HG03469 (cell line): ENCODE measurements at regions not wholly inside any gene's neighbourhood (a gene's known extent, or its start where the extent isn't known, plus 50 kb on each side); places are given as distances from the start of the nearest gene placed in this dataset.
"Not testable (repeated sequence)": the region's sequence is repeated elsewhere in the genome, so short reads cannot be mapped to it uniquely, and the experiment has no call there.

Source experiments
- ATAC-seq: cut with Tn5 transposase; IDR thresholded peaks from one replicate; pipeline ENCODE4 v1.9.1; 2021; ENCODE audit warnings: mild to moderate bottlenecking, moderate library complexity, moderate number of reproducible peaks; ENCODE audit not compliant: unreplicated experiment

DNA sequence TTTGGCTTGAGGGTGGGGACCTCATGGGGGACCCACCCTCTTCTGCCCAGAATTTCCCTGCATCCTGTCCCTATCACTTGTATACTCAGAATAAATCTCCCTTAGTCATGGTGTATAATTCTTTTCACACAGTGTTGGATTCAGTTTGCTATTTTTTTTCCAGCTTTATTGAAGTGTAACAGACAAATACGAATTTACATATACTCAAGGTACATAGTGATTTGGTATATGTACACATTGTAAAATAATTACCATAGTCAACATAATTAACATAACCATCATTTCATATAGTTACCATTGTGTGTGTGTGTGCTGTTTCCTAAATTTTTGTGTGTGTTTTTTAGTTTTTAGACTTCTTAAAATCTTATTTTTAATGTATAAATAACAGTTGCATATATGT is 269.9 kb downstream of the CNTNAP3 start:
- not testable (repeated sequence) for ATAC-seq

DNA sequence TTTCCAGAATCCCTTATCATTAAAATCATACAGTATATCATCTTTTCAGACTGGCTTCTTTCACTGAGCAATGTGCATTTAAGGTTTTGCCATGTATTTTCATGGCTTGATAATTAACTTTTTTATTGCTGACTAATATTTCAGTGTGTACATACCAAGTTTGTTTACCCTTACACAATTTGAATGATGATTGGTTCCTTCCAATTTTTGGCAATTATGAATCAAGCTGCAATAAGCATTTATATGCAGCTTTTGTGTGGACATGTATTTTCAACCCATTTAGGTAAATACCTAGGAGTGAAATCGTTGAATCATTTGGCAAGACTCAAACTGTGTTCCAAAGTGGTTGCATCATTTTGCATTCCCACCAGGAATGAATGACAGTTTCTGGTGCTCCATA is 272.8 kb downstream of the CNTNAP3 start:
- not testable (repeated sequence) for ATAC-seq

GRCh38 chr9:39014805-39015123 is 273.2 kb downstream of the CNTNAP3 start:
- ATAC-seq, result not testable (repeated sequence)

- ATAC-seq, result not testable (repeated sequence)
Measured at GRCh38 chr9:39014096-39014804, 273.7 kb downstream of the CNTNAP3 start.

GRCh38 chr9:39009743-39010142 is 278.2 kb downstream of the CNTNAP3 start:
- not testable (repeated sequence) for ATAC-seq

- ATAC-seq, result not testable (repeated sequence)
Measured at GRCh38 chr9:39009343-39009742, 278.6 kb downstream of the CNTNAP3 start.

- not testable (repeated sequence) for ATAC-seq
Measured at GRCh38 chr9:39008907-39009306, 279.1 kb downstream of the CNTNAP3 start.

DNA sequence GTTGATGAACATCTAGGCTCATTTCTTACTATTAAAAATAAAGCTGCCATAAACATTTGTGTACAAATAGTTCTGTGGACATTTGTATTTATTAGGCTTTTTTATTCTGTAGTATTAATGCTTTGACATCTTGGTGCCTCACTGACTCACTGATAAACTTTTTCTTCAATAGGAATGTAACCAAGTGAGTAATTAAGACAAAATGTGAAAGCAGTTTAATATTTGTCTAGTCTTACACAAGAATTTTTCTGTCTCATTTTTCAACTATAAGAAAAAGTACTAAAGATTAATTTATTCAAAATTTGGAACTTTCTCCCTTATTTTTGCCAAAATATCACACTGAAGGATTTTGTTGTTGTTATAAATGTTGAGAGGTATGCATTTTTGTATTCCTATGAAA is 282.2 kb downstream of the CNTNAP3 start:
- not testable (repeated sequence) for ATAC-seq

- ATAC-seq, result not testable (repeated sequence)
Measured at GRCh38 chr9:39001085-39001593, 281.2 kb upstream of the FAM240B start.

DNA sequence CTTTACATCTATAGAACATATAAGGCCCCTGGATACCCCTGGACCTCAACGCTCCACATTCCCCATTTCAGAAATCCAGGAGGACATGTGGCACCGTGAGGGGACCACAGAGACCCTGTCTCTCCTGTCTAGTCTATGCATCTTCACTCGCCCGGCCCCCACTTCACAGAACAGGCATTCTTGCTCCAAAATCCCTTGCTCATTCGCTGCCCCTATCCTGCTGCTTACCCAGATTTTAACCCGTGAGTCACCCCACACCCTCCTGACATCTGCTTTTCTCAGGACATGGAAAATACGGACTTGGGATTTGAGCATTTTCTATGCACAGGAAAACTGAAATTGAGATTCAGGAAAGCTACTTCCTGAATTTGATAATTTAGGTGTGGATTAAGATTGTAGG is 279.3 kb upstream of the FAM240B start:
- not testable (repeated sequence) for ATAC-seq

GRCh38 chr9:38993690-38994089 is 273.8 kb upstream of the FAM240B start:
- ATAC-seq, result not testable (repeated sequence)

DNA sequence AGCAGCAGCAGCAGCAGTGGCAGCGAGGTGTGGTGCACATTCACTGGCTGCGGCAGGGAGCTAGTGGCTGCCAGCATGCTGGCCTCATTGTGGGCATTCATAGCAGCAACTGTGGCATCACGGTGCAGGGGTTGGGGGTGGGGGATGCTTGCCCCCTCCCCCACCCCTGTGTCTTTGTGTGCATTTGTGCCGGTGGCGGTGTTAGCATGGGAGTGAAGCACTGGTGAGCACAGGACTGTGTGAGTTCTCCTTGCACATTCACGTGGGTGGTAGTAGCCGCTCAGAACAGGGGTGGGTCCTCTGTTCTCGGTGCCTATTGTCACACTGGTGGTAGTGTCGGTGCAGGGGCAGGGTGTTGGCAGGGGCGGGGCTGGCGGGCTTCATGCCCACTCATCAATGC is 273.2 kb upstream of the FAM240B start:
- ATAC-seq, result not testable (repeated sequence)

- ATAC-seq, result not testable (repeated sequence)
Measured at GRCh38 chr9:38978734-38979133, 258.8 kb upstream of the FAM240B start.

- not testable (repeated sequence) for ATAC-seq
Measured at GRCh38 chr9:38969480-38969879, 249.5 kb upstream of the FAM240B start.

GRCh38 chr9:38968651-38969374 is 248.9 kb upstream of the FAM240B start:
- not testable (repeated sequence) for ATAC-seq

GRCh38 chr9:38967866-38968265 is 247.9 kb upstream of the FAM240B start:
- not testable (repeated sequence) for ATAC-seq

DNA sequence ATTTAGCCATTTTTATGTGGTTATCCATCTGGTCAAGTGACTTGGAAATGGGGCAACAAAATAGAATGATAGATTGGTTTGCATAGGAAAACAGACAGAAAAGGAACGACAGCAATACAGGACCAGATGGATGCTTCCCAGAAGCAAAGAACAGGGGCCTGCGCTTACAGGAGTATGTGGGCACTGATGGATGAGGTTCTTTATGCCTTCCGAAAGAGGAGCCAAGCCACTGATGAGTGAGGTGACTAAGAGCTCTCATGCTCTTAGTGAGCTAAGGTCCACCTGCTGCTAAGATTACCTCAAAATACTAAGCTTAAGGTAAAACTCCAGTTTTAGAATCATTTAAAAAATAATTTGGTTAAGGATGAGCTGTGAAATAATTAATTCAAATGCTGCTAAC is 247.4 kb upstream of the FAM240B start:
- not testable (repeated sequence) for ATAC-seq

DNA sequence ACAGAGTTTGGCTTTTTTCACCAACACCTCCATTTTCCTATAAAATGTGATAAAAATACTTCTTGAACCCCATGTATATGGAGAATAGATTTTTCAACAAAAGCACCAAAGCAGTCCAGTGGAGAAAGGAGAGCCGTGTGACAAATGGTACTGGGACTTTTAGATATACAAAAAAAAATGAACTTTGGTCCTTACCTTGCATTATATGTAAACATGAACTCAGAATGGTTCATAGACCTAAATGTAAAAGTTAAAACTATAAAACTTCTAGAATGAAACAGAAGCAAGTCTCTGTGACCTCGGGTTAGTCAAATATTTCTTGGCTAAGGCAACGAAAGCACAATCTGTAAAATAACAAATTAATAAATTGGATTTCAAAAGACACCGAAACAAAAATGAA is 239.9 kb upstream of the FAM240B start:
- ATAC-seq, result not testable (repeated sequence)

DNA sequence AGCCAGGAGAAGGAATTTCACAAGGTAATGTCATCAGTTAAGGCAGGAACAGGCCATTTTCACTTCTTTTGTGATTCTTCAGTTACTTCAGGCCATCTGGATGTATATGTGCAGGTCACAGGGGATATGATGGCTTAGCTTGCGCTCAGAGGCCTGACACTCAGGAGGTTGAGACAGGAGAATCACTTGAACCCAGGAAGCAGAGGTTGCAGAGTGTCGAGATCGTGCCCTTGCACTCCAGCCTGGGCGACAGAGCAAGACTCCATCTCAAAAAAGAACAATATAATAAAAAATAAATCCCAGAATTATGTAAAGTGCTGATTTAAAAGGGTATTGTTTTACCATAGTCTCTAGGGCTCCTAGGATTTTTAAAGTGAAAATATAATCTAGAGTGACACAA is 235.9 kb upstream of the FAM240B start:
- ATAC-seq, result not testable (repeated sequence)

DNA sequence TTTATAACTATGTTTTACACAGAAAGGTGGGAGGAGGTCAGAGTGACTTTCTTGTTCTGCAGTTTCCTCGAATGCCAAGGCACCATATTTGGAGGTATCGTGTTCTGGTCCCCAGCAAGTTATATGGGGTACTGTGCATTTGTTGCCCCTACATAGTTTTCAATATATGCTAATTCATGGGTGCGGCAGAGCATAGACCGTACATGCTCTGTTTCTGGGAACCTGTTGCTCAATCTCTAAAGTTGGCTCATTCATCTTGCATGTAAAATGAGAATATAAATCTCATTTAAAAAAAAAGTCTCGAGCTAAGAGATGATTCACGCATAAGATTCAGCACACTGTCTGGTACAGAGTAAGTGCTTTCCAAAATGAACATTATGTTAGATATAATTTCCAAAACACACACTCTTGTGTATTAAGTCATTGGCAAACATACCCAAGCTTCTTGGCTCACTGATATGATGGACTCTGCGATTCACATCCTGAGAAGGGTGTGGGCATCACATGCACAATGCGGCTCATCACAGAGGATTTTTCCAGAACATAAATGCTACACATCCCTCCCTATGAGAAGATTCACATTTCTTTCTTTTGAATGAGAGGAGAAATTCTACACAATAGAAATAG is 232.9 kb upstream of the FAM240B start:
- ATAC-seq, result not testable (repeated sequence)

GRCh38 chr9:38945929-38946570 is 226.1 kb upstream of the FAM240B start:
- not testable (repeated sequence) for ATAC-seq
